PC-9 (cell line): ENCODE measurements at regions not wholly inside any gene's neighbourhood (a gene's known extent, or its start where the extent isn't known, plus 50 kb on each side); places are given as distances from the start of the nearest gene placed in this dataset.

Experiments used
- BruUV-seq: library from RNA; stranded (reverse); fragments of 400-500 nt; replicated peaks from 2 replicates; lab custom pipeline; 2021; lab: Mats Ljungman, UMichigan
- CTCF ChIA-PET: fragments of 300-600 bp; sonication (Branson Sonifier 250); formaldehyde crosslinking; loops from one replicate; lab custom pipeline; 2022; ENCODE audit warnings: antibody characterized with exemption; lab: Charles Lee
- POLR2A ChIA-PET: fragments of 300-600 bp; sonication (Branson Sonifier 250); formaldehyde crosslinking; loops from one replicate; lab custom pipeline; 2022; ENCODE audit warnings: antibody characterized with exemption; ENCODE audit not compliant: unreplicated experiment; lab: Charles Lee
- DNase-seq, 2 experiments: peaks; one replicate each; pipeline versions ENCODE4 v3.0.0 to v3.0.0-alpha.2; 2015 to 2022; ENCODE audit warnings: mixed read lengths in 1 of 2
- H2AFZ ChIP-seq: fragments of 200-600 bp; sonication (generic); 2 replicates; pipeline ENCODE4 v1.8.1; 2017; ENCODE audit warnings: antibody characterized with exemption
- H3F3A ChIP-seq: fragments of 200-600 bp; sonication (generic); 2 replicates; pipeline ENCODE4 v1.8.1; 2017; ENCODE audit warnings: antibody characterized with exemption, mild to moderate bottlenecking, low read depth; ENCODE audit not compliant: insufficient read depth
- H3K27ac ChIP-seq: fragments of 200-600 bp; sonication (generic); 2 replicates; pipeline ENCODE4 v1.6.1; 2016; ENCODE audit warnings: mixed run types
- H3K27me3 ChIP-seq: fragments of 200-600 bp; sonication (generic); 2 replicates; pipeline ENCODE4 v1.6.1; 2016; ENCODE audit warnings: low read depth, mixed run types; ENCODE audit not compliant: insufficient read depth
- H3K36me3 ChIP-seq: fragments of 200-600 bp; sonication (generic); 2 replicates; pipeline ENCODE4 v1.6.1; 2016; ENCODE audit warnings: low read depth, mixed run types
- H3K4me1 ChIP-seq: fragments of 200-600 bp; sonication (generic); replicated peaks from 2 replicates; pipeline ENCODE4 v1.6.1; 2016; ENCODE audit warnings: mixed run types; ENCODE audit not compliant: insufficient read depth
- H3K4me2 ChIP-seq: fragments of 200-600 bp; sonication (generic); 2 replicates; pipeline ENCODE4 v1.6.1; 2017; ENCODE audit warnings: mixed run types
- H3K4me3 ChIP-seq: fragments of 200-600 bp; sonication (generic); 2 replicates; pipeline ENCODE4 v1.6.1; 2016; ENCODE audit warnings: mixed run types
- H3K79me2 ChIP-seq: fragments of 200-600 bp; sonication (generic); 2 replicates; pipeline ENCODE4 v1.6.1; 2017; ENCODE audit warnings: low read depth, mixed run types
- H3K9me2 ChIP-seq: fragments of 200-600 bp; sonication (generic); 2 replicates; pipeline ENCODE4 v1.8.1; 2017; ENCODE audit warnings: mild to moderate bottlenecking; ENCODE audit not compliant: insufficient read depth
- H3K9me3 ChIP-seq: fragments of 200-600 bp; sonication (generic); 2 replicates; pipeline ENCODE4 v1.8.1; 2016; ENCODE audit warnings: low read depth; ENCODE audit not compliant: insufficient read depth
- H4K20me1 ChIP-seq: fragments of 200-600 bp; sonication (generic); 2 replicates; pipeline ENCODE4 v1.8.1; 2017; ENCODE audit not compliant: insufficient read depth
- EZH2 ChIP-seq: fragments of 200-600 bp; sonication (generic); IDR thresholded peaks from 2 replicates; pipeline ENCODE4 v1.8.0; 2017; ENCODE audit warnings: antibody characterized with exemption, low read depth
- intact Hi-C: fragments of 100-400 bp; cut with micrococcal nuclease; formaldehyde crosslinking; loops from one replicate; pipeline ENCODE4 v1.10.0; 2022; ENCODE audit not compliant: unreplicated experiment
- TF ChIP-seq, protein P1 (sequence below): fragments of 200-600 bp; sonication (generic); conservative IDR thresholded peaks from 2 replicates; pipeline ENCODE4 v1.6.1; 2017; ENCODE audit warnings: mixed run types, antibody characterized with exemption, mild to moderate bottlenecking, moderate library complexity

DNA sequence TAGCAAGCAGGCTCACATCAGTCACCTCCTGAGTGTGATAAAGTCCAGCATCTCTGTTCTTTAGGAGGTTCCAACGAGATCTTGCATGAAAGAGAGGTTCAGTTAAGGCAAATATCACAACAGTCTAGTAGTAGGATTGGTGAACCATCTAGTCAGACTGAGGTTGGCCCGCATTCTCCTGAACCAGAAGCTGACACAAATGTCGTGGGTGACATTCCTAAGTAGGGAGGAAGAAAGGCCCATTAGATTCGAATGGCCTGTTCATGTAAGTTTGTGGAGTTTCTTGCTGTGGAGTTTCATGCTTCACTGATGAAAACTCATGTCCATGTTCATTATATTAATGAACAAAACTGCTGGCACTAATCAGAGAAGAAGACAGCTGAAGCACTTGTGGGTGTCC lies 66.7 kb upstream of the XCR1 start:
- H3K27ac ChIP-seq, result no peak overlapping the region
- TF ChIP-seq, protein P1, sequence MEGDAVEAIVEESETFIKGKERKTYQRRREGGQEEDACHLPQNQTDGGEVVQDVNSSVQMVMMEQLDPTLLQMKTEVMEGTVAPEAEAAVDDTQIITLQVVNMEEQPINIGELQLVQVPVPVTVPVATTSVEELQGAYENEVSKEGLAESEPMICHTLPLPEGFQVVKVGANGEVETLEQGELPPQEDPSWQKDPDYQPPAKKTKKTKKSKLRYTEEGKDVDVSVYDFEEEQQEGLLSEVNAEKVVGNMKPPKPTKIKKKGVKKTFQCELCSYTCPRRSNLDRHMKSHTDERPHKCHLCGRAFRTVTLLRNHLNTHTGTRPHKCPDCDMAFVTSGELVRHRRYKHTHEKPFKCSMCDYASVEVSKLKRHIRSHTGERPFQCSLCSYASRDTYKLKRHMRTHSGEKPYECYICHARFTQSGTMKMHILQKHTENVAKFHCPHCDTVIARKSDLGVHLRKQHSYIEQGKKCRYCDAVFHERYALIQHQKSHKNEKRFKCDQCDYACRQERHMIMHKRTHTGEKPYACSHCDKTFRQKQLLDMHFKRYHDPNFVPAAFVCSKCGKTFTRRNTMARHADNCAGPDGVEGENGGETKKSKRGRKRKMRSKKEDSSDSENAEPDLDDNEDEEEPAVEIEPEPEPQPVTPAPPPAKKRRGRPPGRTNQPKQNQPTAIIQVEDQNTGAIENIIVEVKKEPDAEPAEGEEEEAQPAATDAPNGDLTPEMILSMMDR, result no peak
- no peak for TF ChIP-seq EZH2
- H3K4me1 ChIP-seq, result peaks cover 67% of the 10 kb centered on the region
- H3K9me2 ChIP-seq, result no peaks in the 10 kb centered on the region
- H3K79me2 ChIP-seq, result no peaks in the 10 kb centered on the region
- DNase-seq, result no peak
- H3K27me3 ChIP-seq, result no peaks in the 10 kb centered on the region
- H4K20me1 ChIP-seq, result no peaks in the 10 kb centered on the region
- H3K4me2 ChIP-seq, result no peak overlapping the region
- H3F3A ChIP-seq, result peaks cover 27% of the 10 kb centered on the region
- intact Hi-C loops, result no loop called here
- POLR2A ChIA-PET, result no interaction called here
- H3K9me3 ChIP-seq, result no peaks in the 10 kb centered on the region
- no peak overlapping the region for H2AFZ ChIP-seq
- no peaks in the 10 kb centered on the region for H3K36me3 ChIP-seq
- no TSS peak for BruUV-seq
- no peak overlapping the region for H3K4me3 ChIP-seq
- CTCF ChIA-PET, result no interaction called here

DNA sequence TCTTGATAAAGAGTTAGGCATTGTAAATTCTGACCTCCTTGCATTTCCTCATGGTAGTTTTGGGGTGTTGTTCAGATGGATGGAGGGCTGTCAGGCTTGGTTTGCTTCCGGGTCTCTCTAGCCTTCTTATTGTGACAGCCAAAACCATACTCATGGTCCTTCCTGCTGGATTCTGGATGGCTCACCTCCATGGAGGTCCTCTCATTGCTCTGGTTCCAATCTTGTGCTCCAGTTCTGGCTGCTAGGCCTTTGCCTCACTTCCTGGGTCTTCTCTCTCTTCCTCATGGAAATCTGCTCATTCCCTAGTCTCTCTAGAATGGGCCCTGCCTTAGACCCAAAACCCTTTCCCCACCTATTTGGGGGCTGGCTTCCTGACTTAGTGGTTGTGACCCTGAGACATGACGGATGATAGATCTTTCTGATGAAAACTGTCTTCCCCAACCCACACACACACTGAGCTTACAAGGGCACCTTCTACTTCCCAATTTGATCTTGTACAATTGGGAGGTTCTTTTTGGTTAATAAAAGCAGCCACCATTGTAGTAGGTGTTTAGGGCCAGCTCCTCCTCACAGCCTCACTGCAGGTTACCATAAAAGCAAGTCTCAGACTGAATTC lies 66.2 kb upstream of the XCR1 start:
- peaks cover 27% of the 10 kb centered on the region for H3F3A ChIP-seq
- H3K9me2 ChIP-seq, result no peaks in the 10 kb centered on the region
- ChIA-PET POLR2A (interaction anchor here (0.7 kb wide), 1 partner anchor 73 kb away, joined by 3 read pairs; no protein-coding TSS in a partner anchor), CTCF (no interaction called here)
- no TSS peak for BruUV-seq
- DNase-seq, result no peak
- H4K20me1 ChIP-seq, result no peaks in the 10 kb centered on the region
- H2AFZ ChIP-seq, result no peak overlapping the region
- peaks cover 67% of the 10 kb centered on the region for H3K4me1 ChIP-seq
- H3K4me2 ChIP-seq, result no peak overlapping the region
- intact Hi-C loops, result no loop called here
- H3K27ac ChIP-seq, result 0 out of 2 replicates have a peak overlapping the region, but pooled peaks have one; percentile 21
- TF ChIP-seq EZH2, result no peak
- TF ChIP-seq, protein P1, result no peak
- H3K36me3 ChIP-seq, result no peaks in the 10 kb centered on the region
- no peaks in the 10 kb centered on the region for H3K79me2 ChIP-seq
- H3K9me3 ChIP-seq, result no peaks in the 10 kb centered on the region
- H3K27me3 ChIP-seq, result no peaks in the 10 kb centered on the region
- H3K4me3 ChIP-seq, result no peak overlapping the region

DNA sequence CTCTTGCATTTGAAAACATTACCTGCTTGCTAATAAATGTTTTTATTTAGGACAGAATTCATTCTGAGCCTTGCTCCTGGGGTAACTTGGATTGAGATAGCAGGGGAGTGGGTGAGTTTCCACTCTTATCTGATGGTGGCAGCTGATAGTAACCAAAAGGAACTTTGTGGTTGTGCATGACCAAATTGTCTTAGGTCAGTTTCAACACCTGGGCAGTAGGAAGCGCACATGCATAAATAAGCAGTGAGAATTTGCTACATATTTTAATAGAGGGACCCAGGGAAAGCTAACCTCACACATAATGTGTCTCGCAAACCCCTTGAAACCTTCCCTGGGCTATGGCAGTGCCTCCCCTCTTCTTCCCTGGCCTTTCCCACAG lies 65.4 kb upstream of the XCR1 start:
- H3K27ac ChIP-seq, result peak overlapping the region; percentile 21; the same call in 1 of the 2 replicates
- ChIA-PET CTCF (no interaction called here), POLR2A (interaction anchor here (0.7 kb wide), 2 partner anchors 74 to 79 kb away, joined by 3 to 5 read pairs; no protein-coding TSS in a partner anchor)
- H3K4me1 ChIP-seq, result peaks cover 63% of the 10 kb centered on the region
- BruUV-seq, result no TSS peak
- H3K9me3 ChIP-seq, result no peaks in the 10 kb centered on the region
- no peaks in the 10 kb centered on the region for H4K20me1 ChIP-seq
- H2AFZ ChIP-seq, result no peak overlapping the region
- H3K27me3 ChIP-seq, result no peaks in the 10 kb centered on the region
- TF ChIP-seq, protein P1, result no peak
- no peak for TF ChIP-seq EZH2
- H3K36me3 ChIP-seq, result no peaks in the 10 kb centered on the region
- intact Hi-C loops, result no loop called here
- DNase-seq, result peak in 1 of 2 experiments; percentile 69
- no peak overlapping the region for H3K4me3 ChIP-seq
- H3F3A ChIP-seq, result peaks cover 22% of the 10 kb centered on the region
- no peaks in the 10 kb centered on the region for H3K9me2 ChIP-seq
- H3K79me2 ChIP-seq, result no peaks in the 10 kb centered on the region
- peak overlapping the region; percentile 19 for H3K4me2 ChIP-seq
